WI38 (cell line): ENCODE measurements at regions not wholly inside any gene's neighbourhood (a gene's known extent, or its start where the extent isn't known, plus 50 kb on each side); places are given as distances from the start of the nearest gene placed in this dataset.

Experiments
- H3K4me3 ChIP-seq: 2 replicates; pipeline ENCODE4 v1.5.1; 2011; ENCODE audit warnings: low read depth, mild to moderate bottlenecking, control low read depth, low read length
- TF ChIP-seq, protein P1 (sequence below): IDR thresholded peaks from 2 replicates; pipeline ENCODE4 v1.5.1; 2012; ENCODE audit warnings: low read depth, mild to moderate bottlenecking, control low read depth, low read length

DNA sequence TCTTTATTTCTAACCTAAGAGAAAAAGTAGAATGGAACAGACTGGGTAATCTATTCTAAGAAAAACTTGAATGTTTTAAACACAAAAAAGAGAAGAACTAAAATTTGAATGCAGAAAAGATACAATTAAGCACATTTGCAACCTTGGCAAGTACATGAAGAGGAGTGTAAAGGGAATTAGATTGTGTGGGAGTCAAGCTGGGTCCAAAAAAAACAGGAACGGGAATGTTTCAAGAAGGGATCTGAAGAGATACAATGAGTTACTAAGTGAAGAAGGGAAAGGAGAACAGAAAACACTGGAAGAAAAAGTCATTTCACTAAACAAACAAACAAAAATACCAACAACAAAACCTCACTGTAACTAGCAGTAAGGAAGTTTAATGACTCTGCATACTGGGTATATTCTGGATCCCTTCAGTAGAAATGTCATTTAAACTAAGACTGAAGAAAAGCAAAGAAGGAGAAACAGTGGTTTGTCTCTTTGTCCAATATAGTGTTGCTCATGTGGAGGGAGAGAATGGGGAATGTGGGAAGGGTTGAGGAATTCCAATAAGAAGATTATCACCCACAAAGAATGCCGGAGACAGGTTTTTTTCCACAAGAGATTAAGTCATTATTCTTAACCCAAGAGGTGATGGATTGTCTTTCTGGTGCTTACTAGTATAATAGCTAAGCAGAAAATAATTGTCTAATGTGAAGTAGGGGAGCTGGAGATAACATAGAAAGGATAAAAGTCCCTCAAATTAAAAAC lies 50.4 kb upstream of the PTPN13 start:
- TF ChIP-seq, protein P1, sequence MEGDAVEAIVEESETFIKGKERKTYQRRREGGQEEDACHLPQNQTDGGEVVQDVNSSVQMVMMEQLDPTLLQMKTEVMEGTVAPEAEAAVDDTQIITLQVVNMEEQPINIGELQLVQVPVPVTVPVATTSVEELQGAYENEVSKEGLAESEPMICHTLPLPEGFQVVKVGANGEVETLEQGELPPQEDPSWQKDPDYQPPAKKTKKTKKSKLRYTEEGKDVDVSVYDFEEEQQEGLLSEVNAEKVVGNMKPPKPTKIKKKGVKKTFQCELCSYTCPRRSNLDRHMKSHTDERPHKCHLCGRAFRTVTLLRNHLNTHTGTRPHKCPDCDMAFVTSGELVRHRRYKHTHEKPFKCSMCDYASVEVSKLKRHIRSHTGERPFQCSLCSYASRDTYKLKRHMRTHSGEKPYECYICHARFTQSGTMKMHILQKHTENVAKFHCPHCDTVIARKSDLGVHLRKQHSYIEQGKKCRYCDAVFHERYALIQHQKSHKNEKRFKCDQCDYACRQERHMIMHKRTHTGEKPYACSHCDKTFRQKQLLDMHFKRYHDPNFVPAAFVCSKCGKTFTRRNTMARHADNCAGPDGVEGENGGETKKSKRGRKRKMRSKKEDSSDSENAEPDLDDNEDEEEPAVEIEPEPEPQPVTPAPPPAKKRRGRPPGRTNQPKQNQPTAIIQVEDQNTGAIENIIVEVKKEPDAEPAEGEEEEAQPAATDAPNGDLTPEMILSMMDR = no peak
- H3K4me3 ChIP-seq = no peak overlapping the region

DNA sequence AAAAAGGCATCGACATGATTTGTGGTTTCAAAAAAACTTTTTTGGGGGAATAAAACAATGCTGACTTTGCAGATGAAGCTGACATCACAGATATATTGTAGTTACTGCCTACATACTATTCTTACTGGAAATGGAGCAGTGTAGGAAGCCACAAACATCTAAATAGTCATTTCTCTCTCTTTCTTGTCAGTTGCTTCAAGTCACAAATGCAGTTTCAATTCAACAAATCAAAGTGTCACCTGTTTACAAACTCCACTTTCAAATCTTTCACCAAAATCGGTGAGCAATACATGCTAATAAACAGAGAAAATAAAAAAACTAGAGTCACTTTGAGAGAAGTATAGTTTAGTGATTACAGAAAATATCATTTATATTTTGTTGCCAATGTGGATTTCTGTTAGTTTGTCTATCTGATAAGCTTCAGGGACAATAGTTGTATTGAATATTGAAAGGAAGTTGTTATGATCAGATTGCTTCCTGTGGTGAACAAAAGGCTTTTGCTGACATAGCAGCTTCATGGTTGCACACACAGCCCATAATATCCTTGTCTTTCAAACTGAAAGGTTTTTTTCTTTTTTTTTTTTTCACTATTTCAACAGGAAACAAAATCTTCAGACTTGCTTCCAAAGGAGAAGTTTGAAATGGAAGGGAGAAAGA lies 49.7 kb upstream of the PTPN13 start:
- TF ChIP-seq, protein P1 = no peak
- H3K4me3 ChIP-seq = no peak overlapping the region
